Hypothalamus (tissue), 51 donors: ENCODE measurements at regions not wholly inside any gene's neighbourhood (a gene's known extent, or its start where the extent isn't known, plus 50 kb on each side); places are given as distances from the start of the nearest gene placed in this dataset.

ENCODE experiments used
- DNase-seq, 51 donors: peaks; one replicate each; lab custom pipeline; 2025; lab: John Stamatoyannopoulos, UW

DNA sequence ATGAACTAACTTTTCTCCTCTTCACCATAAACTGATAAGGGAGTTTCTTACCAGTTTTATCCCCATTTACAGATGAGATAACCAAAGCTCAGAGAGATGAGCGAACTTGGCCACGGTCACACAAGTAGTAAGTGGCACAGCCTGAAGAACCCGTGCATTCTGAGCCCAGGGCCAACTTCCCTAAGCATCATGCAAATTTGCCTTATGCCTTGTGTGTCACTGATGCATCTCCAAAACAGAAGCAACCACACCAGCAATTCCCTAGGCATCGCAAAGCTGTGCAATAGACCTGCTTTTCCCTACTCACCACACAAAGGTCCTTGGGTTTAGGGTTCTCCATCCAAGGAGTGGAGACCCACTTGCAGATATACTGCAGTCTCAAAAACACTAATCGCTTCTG, 304.5 kb upstream of the KAZN start:
- DNase-seq: no peak

DNA sequence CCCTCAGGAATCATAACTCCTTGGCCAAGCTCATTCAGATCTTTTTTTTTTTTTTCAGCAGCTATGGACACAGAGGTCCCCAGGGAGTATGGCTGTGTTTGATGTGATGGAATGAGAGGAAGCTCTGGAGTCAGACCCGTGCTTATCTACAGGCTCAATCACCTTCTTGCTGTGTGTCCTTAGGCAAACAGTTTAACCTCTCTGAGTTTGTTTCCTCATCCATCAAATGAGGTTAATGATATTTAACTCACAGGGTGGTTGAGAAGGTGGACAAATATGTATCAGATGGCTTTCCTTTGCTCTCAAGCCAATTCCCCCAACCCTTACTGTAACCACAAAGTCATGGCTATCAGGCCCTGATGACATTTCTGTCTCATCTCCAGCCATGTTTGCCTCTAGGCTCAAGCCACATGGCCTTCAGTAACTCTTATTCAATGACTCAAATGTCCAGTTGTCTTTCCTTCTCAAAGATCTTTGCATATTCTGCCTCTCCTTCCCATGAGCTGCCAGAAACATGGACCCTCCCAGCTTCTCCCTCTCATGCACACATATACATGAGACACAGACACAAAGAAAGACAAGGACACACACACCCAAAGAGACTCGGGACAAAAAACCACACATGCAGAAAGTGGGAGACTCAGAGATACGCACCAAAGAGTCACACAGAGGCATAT, 303.5 kb upstream of the KAZN start:
- no peak for DNase-seq

DNA sequence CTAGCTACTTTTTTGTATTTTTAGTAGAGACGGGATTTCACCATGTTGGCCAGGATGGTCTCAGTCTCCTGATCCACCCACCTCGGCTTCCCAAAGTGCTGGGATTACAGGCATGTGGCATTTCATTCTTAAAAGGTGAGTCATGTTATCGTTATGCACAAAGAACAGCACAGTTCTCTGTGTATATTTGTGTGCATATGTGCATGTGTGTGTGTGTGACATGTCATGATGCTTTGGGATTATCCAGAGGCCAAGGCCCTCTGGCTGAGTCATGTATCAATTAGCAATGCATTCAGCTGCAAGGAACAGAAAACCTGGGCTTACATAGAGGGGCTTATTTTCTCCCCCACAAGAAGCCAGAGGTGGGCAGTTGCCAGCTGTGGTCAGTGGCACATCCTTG, 301.7 kb upstream of the KAZN start:
- DNase-seq: no peak

DNA sequence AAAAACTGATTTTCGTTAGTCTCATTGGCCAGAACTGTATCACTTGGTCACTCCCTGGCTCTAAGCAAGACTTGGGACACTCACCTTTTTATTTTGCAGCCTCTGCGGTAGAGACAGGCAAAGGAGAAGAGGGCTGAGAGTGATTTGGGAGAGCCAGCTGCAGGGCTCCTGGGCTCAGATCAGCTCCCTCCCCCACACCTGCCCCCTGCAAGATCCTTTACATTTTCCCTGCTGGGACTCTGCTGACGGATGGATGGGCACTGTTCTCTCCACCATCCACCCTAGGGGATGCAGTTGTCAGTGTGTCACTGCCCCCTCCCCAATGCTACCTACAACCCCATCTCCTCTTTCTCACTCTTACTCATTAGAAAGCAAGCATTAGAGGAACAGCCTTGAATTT, 301.1 kb upstream of the KAZN start:
- no peak for DNase-seq

DNA sequence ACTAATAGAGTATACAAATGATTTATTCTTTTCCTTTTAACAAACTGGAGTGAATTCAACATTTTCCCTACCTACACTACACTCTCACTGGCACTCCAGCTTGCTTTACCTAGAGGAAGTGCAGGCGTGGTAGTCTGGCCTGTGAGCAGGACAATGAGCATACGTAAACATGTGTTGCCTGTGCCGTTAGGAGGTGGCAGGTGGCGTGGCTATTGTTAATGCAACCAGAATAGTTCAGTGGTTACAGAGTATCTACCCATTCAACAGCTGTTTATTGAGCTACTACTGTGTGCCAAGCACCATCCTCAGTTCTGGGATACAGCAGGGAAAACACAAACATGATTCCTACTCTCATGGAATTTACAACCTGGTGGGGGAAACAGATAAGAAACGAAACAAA, 299.7 kb upstream of the KAZN start:
- no peak for DNase-seq

DNA sequence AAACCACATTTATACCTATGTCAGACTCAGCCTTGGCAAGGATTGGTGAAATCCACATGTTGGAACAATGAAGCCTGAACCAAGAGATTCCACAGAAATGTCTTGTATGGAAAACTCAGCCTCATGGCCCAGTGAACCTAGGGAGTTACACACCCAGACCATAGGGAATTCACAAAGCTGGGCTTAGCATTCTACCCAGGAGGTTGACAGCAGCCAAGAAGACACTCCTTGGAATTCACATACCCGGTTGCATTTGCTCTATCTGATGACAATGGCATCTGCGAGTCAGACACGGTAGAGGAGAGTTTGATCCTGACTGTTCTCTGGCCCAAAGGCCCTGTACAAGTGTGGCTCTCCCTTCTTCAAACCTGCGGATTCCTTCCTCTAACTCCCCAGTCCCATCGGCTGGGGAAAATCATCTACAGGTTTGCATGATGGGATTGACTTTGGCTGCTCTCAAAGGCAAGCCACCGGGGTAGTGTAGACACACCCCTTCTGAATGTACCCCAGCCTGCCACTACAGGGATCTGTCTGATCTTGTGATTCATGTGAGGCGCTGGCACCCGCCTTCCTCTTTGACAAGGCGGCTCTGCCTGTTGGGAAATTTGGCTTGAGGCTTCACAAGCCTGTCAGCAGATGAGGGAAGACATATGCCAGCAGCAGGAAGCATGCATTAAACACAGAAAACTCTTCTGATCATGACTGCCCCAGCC, 297.3 kb upstream of the KAZN start:
- peak in 1 of 51 donors; percentile 2 for DNase-seq

DNA sequence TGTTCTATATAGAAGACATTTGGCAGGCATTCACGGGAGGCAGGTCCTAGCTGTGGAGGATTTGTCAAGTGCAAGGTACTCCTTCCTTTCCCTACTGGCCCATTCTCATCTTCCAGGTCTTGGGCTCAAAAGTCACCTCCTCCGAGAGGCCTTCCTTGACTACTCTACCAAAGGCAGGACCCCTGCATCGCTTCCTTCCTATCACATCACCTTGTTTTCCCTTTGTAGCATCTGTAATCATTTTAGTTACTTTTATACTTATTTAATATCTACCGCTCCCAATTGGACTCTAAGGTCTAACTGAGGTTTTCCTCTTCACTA, 296.8 kb upstream of the KAZN start:
- no peak for DNase-seq

DNA sequence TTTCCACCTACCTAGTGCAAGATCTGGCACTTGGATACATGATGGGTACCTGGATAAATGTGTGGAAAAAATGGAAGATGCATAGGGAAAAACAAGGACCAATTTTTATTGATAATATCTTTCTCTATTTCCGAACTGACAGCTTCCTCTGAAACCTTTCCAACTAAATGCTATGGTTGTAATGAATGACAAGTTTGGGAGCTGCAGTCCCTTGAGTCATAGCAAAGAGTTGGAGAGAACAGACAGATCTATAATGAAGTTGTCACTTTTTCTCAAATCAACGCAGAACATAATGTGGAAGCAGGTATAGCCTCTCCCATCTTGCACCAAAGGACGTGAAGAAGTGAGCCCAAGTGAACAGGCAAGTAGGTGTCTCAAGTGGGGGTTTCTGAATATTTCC, 296.5 kb upstream of the KAZN start:
- no peak for DNase-seq

DNA sequence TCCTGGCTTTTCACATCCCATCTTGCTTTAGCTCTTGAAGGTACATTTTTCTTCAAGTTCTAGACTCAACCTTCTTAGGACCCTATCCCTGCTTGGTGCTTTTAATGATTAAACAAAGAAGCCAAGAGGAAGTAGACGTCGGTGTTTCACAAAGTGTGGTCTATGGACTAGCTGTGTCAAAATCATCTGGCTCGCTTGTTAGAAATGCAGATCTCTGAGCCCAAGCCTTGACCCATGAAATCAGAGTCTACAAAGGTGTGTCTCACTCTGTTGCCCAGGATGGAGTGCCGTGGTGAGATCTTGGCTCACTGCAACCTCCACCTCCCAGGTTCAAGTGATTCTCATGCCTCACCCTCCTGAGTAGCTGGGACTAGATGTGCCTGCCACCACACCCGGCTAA, 295.5 kb upstream of the KAZN start:
- DNase-seq: no peak

DNA sequence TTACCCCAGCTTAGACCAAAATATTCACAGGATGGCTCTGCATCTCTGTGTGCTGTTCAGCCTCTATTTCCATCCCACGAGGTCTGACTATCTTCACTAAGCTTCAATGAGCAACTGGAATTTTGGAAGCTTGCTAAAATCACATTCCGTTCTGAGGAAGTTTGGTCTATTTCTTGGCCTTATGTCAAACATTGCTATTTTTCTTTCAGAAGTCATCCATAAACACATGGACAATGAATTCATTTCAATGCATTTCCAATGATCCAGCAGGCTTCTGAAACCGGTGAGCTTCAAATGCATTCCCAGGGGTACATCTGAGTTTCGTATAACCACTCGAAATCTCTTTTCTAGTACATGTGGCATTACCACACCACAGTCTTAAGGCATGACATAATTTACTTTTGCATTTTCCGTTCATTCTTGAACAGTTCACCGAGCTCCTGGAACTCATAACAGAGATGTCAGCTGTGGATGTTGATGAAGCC, 294.1 kb upstream of the KAZN start:
- no peak for DNase-seq

DNA sequence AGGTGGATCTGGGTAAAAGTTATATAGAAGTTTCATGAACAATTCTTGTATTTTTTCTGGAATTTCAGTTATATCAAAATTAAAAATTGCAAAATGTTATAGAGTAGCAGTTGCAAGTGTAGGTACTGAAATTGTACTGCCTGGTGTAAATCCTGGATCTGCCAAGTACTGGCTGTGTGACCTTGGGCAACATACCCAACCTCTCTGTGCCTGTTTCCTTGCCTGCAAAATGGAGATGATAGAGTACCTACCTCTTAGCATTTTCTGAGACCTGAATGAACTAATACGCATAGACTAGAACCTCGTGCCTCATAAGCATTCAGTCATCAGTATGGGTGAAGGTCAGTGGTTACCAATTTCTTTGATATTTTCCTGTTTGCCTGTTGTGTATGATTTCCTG, 290.0 kb upstream of the KAZN start:
- DNase-seq: no peak

DNA sequence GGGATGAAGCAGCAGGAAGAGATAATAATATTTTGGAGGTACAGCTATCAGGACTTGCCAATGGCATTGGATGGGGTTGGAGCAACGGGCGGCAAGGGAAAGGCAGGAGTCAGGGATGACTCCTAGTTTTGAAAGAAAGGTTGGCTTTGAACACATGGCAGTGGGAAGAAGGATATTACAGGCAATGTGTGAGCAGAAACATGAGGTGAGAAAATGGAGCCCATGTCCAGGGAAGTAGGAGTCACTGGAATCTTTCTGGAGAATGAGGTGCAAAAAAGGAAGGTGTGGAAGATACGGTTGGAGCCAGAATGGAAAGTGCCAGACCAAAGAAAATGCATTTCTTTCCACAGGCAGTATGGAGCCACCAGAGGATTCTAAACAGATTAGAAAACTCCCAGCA, 288.5 kb upstream of the KAZN start:
- DNase-seq: no peak

DNA sequence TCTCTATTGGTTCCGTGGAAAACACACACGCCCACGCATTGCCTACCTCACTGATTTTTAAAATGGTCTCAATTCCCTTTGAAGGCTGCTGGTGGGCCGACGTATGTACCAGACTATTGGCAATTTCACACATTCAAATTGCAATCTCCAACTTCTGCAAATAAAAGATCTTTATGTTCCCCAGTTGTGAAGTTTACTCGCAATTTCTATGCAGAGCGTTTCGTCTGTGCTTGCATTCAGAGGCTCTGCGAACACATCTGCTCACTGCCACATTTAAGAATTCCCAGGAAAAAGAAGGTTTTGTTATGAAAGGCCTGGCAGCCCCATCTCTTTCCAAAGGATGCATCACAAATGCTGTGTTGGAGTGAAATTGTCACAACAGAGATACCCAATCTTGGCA, 288.0 kb upstream of the KAZN start:
- no peak for DNase-seq

DNA sequence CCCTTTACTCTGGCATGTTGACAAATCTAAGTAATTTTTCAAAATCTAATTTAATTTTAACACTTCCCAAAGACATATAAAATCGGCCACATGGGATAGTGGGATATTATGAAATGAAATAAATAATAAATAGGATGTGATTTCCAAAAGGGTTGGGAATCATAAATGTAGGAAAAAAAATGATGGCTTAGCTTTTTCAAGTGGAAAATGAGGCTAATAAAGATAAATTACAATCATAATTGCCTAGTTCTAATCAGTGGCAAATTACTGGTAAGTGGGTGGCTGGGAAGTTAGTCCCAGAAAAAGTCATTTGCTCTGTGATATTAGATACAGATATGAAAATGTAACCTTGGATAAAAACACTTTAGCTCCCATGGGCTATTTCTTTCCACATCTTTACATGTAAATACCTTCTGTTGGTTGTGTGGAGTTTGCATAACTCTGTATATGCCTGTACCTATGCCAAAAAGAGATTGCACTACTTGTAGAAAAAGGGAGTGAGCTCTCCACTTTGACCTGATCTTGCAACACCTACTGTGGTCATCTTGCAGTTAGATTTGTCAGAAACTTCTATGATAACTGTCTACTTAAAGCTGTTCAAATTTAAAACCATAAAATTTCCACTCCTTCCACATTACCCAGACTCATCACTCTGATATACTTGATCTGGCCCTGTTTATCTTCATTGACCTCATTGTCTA, 284.6 kb upstream of the KAZN start:
- DNase-seq: no peak

DNA sequence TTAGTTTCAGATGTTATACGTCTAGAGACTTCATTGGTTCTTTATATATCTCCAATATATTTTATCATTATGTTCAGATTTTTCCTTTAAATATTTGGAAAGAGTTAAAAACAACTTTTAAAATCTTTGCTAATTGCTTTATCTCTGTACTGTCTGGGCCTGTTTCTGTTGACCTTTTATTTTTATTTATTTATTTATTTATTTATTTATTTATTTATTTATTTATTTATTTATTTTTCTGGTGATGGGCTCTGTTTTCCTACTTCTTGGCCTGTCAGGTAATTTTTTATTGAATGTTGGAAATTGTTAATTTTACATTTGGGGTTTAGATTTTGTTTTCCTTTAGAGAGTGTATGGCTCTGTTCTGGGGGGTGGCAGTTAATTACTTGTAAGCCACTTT, 279.7 kb upstream of the KAZN start:
- no peak for DNase-seq

DNA sequence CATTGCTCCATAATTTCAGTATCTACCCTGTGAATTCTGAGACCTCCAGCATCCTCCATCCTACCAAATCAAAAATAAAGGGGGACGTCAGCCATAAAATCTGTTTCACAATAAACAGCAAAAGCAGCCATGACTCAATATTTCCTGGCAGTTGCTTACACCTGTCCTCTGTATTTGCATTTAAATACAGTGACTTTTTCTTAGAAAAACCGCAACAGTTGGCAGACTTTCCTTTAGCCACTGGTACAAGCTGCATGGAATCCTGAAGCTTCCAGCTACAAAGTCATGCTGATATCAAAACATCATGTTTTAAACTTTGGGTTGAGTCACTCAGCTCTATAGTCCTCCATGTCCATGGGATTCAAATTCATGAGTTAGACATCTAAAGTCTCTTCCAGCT, 278.0 kb upstream of the KAZN start:
- DNase-seq: no peak

DNA sequence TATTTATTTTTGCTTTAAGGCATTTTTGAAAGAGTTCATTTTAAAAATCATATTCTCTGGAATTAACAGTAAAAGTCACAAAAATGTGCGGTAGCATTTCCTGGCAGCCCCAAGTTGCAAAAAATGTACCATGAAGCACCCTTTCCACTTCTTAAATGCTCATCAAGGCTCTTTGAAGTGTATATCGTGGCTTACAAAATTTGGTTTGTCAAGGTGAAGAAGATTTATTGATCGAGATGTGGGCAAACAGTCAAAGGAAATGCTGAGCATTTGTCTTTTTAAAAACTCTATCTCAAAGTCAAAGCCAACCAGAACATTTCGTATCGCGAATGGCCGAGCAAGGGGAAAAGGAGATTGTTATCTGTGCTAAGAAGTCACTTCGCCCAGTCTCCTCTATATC, 277.5 kb upstream of the KAZN start:
- DNase-seq: no peak

DNA sequence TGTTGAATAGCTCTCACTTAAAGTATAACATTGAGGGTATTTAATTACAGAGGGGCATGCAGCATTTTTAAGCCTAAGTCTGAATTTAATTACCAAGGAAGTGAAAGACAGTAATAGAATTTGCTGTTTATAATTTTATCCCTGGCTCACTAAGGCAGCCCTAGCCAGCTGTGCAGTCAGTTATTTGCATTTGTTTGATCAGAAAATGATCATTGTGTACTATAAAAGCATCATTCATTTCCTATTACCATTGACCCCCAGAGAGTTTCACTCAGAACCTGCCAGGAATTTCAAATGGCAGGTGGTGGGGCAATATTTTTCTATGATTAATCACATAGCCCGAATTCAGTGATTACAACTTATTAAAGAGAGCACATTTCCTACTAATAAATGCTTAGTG, 277.1 kb upstream of the KAZN start:
- DNase-seq: no peak

DNA sequence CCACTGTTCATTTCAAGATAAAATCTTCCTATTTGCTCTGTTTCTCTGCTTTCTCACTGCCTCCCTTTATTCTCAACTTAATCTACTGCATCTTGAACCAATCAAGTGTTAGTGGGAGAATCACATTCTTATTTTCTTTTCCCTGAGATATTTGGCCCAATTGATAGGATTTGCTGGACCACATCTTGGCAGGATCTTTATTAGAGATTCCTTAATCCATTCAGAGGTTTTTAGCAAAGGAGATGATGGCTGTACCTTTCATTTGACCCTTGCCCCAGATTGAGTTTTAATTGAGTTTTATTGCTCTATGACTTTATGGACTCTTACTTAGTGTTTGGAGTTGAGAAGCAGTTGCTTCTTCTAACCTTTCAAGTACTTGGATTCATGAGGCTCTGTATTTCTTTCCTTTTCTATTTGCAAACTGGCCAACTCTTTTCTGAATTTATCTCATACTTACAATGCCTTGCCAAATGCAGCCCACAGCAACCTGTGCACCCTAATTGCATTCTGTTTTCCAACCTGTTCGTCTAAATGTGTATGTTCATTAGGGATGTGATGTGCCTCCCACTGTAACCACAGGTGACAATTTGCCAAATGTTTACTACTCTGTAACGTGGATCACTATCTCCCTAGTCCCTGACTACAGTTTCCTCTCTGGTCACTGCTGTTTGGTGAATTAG, 274.8 kb upstream of the KAZN start:
- DNase-seq: no peak

DNA sequence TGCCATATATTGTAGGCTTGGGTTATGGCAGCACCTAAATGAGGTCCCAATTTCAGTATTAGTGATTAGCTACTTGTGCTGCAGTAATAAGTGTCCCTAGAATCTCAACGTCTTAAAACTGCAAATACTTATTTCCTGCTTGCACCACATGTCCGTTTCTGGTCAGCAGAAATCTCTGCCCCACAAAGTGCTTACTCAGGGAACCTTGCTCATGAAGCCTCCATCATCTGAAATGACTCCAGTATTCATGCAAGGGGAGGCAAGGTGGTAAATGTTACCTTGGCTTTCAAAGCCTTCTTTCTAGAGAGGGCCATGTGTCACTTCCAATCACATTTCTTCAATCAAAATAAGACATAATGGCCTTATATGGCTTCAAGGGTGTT, 274.2 kb upstream of the KAZN start:
- no peak for DNase-seq

DNA sequence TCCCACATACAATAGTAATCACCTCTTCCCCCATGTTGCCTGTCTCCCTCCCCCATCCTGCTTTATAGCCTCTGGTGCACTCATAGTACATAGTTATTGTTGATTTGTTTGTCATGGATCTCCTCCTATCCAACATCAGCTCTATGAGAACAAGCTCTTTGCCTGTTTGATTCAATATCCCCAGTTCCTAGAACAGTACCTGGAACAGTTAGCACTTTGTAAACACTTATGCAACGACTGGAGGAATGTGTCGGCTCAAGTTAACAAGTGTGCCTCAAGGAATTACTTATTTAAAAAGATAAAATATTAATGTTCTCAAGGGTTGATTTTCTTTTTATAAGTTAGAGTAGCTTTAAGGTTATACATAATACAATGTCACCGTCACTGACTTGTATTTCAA, 271.6 kb upstream of the KAZN start:
- DNase-seq: no peak

DNA sequence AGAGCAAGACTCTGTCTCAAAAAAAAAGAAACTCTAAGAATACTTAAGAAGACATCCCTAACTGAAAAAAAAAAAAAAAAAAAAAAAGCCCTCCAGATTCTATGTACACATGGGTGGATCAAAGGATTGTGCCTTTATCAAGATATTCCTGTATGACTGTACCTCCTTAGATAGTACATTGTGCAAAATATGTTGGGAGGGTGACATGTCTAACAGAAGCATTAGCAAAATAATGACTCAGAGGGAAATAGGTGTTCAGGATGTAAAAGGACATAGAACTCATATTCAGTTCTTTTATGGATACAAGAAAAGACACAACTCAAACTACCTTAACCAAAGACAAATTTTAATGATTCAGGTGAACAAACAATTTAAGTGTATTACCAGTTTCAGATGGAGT, 269.8 kb upstream of the KAZN start:
- no peak for DNase-seq
